Glutamatergic neuron (in vitro differentiated cells): ENCODE measurements at regions not wholly inside any gene's neighbourhood (a gene's known extent, or its start where the extent isn't known, plus 50 kb on each side); places are given as distances from the start of the nearest gene placed in this dataset.

ENCODE experiments used
- DNase-seq: peaks from one replicate; pipeline ENCODE4 v3.0.0; 2022
- H3K27ac Mint-ChIP-seq: one replicate; pipeline ENCODE4 v1.8.0; 2020; ENCODE audit warnings: mild to moderate bottlenecking, mixed read lengths, inconsistent platforms; ENCODE audit not compliant: unreplicated experiment
- H3K27me3 Mint-ChIP-seq: one replicate; pipeline ENCODE4 v1.8.0; 2020; ENCODE audit warnings: mild to moderate bottlenecking, moderate library complexity, mixed read lengths, inconsistent platforms; ENCODE audit not compliant: unreplicated experiment
- H3K36me3 Mint-ChIP-seq: one replicate; pipeline ENCODE4 v1.8.0; 2020; ENCODE audit warnings: mild to moderate bottlenecking, mixed read lengths, inconsistent platforms; ENCODE audit not compliant: unreplicated experiment
- H3K4me1 Mint-ChIP-seq: one replicate; pipeline ENCODE4 v1.8.0; 2020; ENCODE audit warnings: mild to moderate bottlenecking, low read depth, mixed read lengths, inconsistent platforms; ENCODE audit not compliant: unreplicated experiment
- H3K4me3 Mint-ChIP-seq: one replicate; pipeline ENCODE4 v1.8.0; 2020; ENCODE audit warnings: mild to moderate bottlenecking, mixed read lengths, inconsistent platforms; ENCODE audit not compliant: unreplicated experiment
- H3K9me3 Mint-ChIP-seq: one replicate; pipeline ENCODE4 v1.8.0; 2020; ENCODE audit warnings: mild to moderate bottlenecking, moderate library complexity, mixed read lengths, inconsistent platforms; ENCODE audit not compliant: unreplicated experiment
- TF ChIP-seq, protein P1 (sequence below): fragments of 200-600 bp; sonication (generic); IDR thresholded peaks from one replicate; pipeline ENCODE4 v1.5.0; 2021; ENCODE audit not compliant: partially characterized antibody, unreplicated experiment

DNA sequence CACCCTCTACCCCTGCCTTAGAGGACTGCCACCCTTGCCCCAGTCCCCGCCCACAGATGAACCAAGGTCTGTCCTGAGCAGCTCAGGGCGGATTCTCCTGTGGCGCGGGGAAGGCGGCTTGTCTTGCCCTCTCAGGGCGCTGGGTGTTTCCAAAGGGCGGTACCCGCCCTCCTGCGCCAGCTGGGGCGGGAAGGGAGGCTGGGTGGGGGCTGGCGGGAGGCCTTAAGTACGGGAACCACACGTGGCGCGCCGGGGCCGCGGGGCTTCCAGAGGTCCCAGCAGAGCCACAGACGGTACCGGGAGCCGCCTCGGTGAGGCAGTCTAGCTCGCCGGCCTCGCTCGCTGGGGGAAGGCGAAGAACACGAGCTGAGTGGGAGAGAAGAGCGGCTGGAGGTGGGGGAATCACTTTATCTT lies 361.1 kb downstream of the MID1IP1 start:
- Mint-ChIP-seq H3K27ac (no peak overlapping the region), H3K4me1 (peaks cover 25% of the 10 kb centered on the region), H3K9me3 (peaks cover 12% of the 10 kb centered on the region), H3K27me3 (peaks cover 13% of the 10 kb centered on the region), H3K36me3 (no peaks in the 10 kb centered on the region), H3K4me3 (no peak overlapping the region)
- DNase-seq, result peak; percentile 47
- TF ChIP-seq, protein P1, sequence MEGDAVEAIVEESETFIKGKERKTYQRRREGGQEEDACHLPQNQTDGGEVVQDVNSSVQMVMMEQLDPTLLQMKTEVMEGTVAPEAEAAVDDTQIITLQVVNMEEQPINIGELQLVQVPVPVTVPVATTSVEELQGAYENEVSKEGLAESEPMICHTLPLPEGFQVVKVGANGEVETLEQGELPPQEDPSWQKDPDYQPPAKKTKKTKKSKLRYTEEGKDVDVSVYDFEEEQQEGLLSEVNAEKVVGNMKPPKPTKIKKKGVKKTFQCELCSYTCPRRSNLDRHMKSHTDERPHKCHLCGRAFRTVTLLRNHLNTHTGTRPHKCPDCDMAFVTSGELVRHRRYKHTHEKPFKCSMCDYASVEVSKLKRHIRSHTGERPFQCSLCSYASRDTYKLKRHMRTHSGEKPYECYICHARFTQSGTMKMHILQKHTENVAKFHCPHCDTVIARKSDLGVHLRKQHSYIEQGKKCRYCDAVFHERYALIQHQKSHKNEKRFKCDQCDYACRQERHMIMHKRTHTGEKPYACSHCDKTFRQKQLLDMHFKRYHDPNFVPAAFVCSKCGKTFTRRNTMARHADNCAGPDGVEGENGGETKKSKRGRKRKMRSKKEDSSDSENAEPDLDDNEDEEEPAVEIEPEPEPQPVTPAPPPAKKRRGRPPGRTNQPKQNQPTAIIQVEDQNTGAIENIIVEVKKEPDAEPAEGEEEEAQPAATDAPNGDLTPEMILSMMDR, result no peak

DNA sequence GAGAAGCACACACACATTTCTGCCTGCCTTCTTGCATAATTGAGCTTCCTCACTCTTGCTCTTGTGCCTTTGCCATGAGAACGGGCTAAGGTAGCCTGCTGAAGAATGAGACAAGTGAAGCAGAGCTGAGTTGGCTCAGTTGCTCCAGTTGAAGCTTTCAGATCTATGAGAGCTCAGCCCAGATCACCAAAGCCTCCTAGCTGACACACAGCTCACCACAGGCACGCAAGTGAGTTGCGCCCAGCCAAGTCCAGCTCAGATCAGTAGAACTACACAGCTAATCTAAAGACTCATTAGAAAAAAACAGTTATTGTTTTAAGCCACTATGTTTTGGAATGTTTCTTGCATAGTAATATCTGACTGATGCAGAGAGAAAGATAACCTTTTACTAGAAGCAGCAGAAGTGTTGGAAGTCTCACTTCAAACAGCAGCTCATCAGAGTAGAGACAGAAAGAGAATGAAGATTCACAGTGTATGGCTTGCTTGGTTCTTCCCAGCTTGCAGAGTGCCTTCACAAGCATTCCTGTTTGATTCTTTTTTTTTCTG lies 362.4 kb downstream of the MID1IP1 start:
- Mint-ChIP-seq H3K27me3 (peaks cover 13% of the 10 kb centered on the region), H3K4me1 (peaks cover 18% of the 10 kb centered on the region), H3K9me3 (peaks cover 10% of the 10 kb centered on the region), H3K36me3 (no peaks in the 10 kb centered on the region), H3K4me3 (no peak overlapping the region), H3K27ac (no peak overlapping the region)
- DNase-seq, result no peak
- TF ChIP-seq, protein P1, result no peak

DNA sequence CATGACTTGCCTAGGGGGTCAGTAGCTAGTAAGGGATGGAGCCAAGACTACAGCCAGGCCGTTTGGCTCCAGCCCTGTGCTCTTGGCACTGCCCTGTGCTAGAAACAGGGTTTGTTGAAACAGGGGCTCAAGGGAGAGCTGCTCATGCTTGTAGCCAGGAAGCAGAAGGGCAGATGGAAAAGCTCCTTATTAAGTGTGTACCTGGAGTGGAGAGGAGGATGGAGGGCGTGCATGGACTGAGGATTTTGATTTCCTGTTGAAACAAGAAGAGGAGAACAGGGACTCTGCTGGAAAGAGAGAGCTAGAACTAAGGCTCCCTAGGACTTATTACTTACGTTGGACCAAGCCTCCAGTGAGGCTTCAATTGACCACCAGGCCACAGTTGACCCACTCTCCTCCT lies 363.0 kb downstream of the MID1IP1 start:
- H3K4me3 Mint-ChIP-seq, result no peak overlapping the region
- no peaks in the 10 kb centered on the region for H3K36me3 Mint-ChIP-seq
- TF ChIP-seq, protein P1, result no peak
- peaks cover 12% of the 10 kb centered on the region for H3K4me1 Mint-ChIP-seq
- H3K27me3 Mint-ChIP-seq, result peaks cover 9% of the 10 kb centered on the region
- H3K9me3 Mint-ChIP-seq, result peaks cover 6% of the 10 kb centered on the region
- no peak overlapping the region for H3K27ac Mint-ChIP-seq
- DNase-seq, result no peak

DNA sequence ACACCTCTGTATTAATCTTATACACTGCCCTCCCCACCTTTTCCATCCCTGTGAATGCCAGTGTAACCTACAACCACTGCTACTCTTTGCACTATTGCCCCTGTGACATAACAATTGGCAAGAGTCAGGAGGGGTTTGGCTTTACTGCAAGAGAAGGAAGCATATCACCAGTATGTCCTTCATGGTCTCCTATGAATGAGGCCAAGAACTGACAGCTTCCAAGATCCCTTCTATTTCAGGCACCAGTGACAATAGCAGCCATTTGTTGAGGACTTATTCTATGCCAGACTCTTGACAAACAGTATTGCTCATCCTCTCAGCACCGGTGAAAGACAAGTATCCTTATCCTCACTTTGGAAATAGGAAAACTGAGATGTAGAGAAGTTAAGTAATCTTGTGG lies 363.9 kb downstream of the MID1IP1 start:
- TF ChIP-seq, protein P1, result no peak
- no peaks in the 10 kb centered on the region for H3K36me3 Mint-ChIP-seq
- H3K27me3 Mint-ChIP-seq, result peaks cover 8% of the 10 kb centered on the region

DNA sequence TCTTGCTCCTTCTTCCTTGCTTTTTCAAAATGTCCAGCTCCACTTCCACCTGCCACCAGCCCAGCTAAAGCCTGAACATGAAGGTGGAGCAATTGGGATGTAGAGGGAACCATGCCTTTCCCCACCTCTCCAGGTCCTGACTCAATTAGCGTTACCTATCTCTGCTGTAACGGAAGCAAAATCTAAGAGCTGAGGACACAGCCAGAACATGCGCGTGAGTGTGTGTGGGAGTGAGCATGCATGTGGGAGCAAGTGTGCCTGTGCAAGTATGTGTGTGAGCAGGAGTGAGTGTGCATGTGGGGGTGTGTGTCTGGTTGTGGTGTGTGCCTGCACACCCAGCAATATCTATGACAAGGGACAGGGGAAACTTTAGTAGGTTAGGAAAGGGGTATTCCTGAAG lies 364.5 kb downstream of the MID1IP1 start:
- Mint-ChIP-seq H3K27me3 (peaks cover 7% of the 10 kb centered on the region), H3K36me3 (no peaks in the 10 kb centered on the region), H3K9me3 (peaks cover 2% of the 10 kb centered on the region), H3K27ac (no peak overlapping the region), H3K4me1 (peaks cover 3% of the 10 kb centered on the region), H3K4me3 (no peak overlapping the region)
- DNase-seq, result no peak
- TF ChIP-seq, protein P1, result no peak

More for the DNA sequence above, 363.9 kb downstream of the MID1IP1 start:
- Mint-ChIP-seq H3K4me3 (no peak overlapping the region), H3K27ac (no peak overlapping the region), H3K4me1 (peaks cover 5% of the 10 kb centered on the region), H3K9me3 (peaks cover 3% of the 10 kb centered on the region)
- DNase-seq, result no peak
